CD4-positive, alpha-beta T cell treated with Interleukin-17A for 1 hour (primary cell): ENCODE measurements at regions not wholly inside any gene's neighbourhood (a gene's known extent, or its start where the extent isn't known, plus 50 kb on each side); places are given as distances from the start of the nearest gene placed in this dataset.
"Not testable (repeated sequence)": the region's sequence is repeated elsewhere in the genome, so short reads cannot be mapped to it uniquely, and the experiment has no call there.

Source experiments
- DNase-seq: peaks from one replicate; pipeline ENCODE4 v3.0.0-alpha.2; 2020

GRCh38 chr13:44845281-44846058 is 143.8 kb downstream of the NUFIP1 start:
- DNase-seq, result not testable (repeated sequence)

- no peak for DNase-seq
These were observed 144.5 kb downstream of the NUFIP1 start for GRCh38 chr13:44844786-44845185.

GRCh38 chr13:44843403-44843802 is 145.9 kb downstream of the NUFIP1 start:
- no peak for DNase-seq

- no peak for DNase-seq
These were observed 147.1 kb downstream of the NUFIP1 start for GRCh38 chr13:44842158-44842557.

GRCh38 chr13:44840131-44840530 is 149.1 kb downstream of the NUFIP1 start:
- DNase-seq, result no peak

GRCh38 chr13:44837250-44837649 is 152.0 kb downstream of the NUFIP1 start:
- no peak for DNase-seq

GRCh38 chr13:44834404-44834803 is 154.9 kb downstream of the NUFIP1 start:
- no peak for DNase-seq

GRCh38 chr13:44833626-44834025 is 155.6 kb downstream of the NUFIP1 start:
- DNase-seq, result no peak

- DNase-seq, result no peak
These were observed 156.1 kb downstream of the NUFIP1 start for GRCh38 chr13:44833139-44833538.

- DNase-seq, result no peak
These were observed 162.5 kb downstream of the NUFIP1 start for GRCh38 chr13:44826591-44827350.

- no peak for DNase-seq
These were observed 163.3 kb downstream of the NUFIP1 start for GRCh38 chr13:44825953-44826352.

- DNase-seq, result not testable (repeated sequence)
These were observed 165.7 kb downstream of the NUFIP1 start for GRCh38 chr13:44823555-44823954.

GRCh38 chr13:44822291-44822690 is 167.0 kb downstream of the NUFIP1 start:
- no peak for DNase-seq

GRCh38 chr13:44819772-44820171 is 169.5 kb downstream of the NUFIP1 start:
- DNase-seq, result no peak

GRCh38 chr13:44819245-44819644 is 170.0 kb downstream of the NUFIP1 start:
- DNase-seq, result no peak

- DNase-seq, result no peak
These were observed 170.8 kb downstream of the NUFIP1 start for GRCh38 chr13:44818428-44818827.

GRCh38 chr13:44818016-44818415 is 171.3 kb downstream of the NUFIP1 start:
- DNase-seq, result no peak

GRCh38 chr13:44817131-44817671 is 172.1 kb downstream of the NUFIP1 start:
- DNase-seq, result no peak

GRCh38 chr13:44816701-44817100 is 172.6 kb downstream of the NUFIP1 start:
- DNase-seq, result no peak

- DNase-seq, result no peak
These were observed 173.6 kb downstream of the NUFIP1 start for GRCh38 chr13:44815623-44816022.

GRCh38 chr13:44814836-44815235 is 174.4 kb downstream of the NUFIP1 start:
- no peak for DNase-seq

GRCh38 chr13:44814161-44814560 is 175.1 kb downstream of the NUFIP1 start:
- no peak for DNase-seq

GRCh38 chr13:44812818-44813217 is 176.5 kb downstream of the NUFIP1 start:
- DNase-seq, result no peak
